ENCODE measurements at regions not wholly inside any gene's neighbourhood (a gene's known extent, or its start where the extent isn't known, plus 50 kb on each side); places are given as distances from the start of the nearest gene placed in this dataset.
A peak's percentile ranks its signal among the peaks of the same experiment; 100 is the strongest.

GRCh38 chr10:89095701-89096391 is 105.2 kb downstream of the FAS start:
- DNase-seq (ENCODE audit: low read depth): no peak

DNA sequence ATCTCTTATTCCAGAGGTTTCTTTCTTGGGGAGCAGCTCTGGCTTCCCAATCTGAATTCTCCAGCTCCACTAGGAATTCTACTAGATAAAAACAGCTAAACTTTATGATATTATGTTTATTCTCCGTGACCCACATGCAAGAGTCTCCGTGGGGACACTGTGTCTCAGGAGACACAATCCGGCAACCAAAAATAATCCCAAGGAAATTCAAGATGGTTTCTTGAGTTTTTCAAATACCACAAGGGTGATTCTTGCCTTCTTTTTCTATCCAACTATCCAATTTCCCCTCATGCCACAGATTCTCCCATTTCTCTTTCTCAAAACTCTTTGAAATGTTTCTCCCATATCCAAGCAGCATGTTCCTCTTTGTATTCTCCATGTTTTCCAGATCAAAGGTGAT is 103.1 kb downstream of the FAS start:
- no peak for DNase-seq (ENCODE audit: low read depth)

DNA sequence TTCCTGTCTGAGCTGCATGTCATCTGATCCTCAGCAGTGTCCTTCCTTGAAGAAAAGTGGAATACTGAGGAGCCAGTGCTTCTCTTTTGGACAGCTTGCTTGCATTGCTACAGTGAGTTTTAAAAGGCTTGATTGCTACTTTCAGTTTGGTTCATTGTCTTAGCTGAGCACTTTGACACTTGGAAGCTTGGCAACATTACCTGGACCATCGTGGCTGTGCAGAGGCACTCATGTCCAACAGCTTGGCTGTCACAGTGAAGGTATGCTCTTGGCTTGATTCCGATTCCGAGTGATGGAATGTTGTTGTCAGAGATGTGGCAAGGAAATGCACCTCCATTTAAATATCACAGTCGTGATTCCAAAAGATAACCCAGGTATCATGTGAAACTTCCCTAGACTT is 102.4 kb downstream of the FAS start:
- DNase-seq (ENCODE audit: low read depth): no peak

GRCh38 chr10:89092439-89092838 is 101.8 kb downstream of the FAS start:
- DNase-seq (ENCODE audit: low read depth): no peak

DNA sequence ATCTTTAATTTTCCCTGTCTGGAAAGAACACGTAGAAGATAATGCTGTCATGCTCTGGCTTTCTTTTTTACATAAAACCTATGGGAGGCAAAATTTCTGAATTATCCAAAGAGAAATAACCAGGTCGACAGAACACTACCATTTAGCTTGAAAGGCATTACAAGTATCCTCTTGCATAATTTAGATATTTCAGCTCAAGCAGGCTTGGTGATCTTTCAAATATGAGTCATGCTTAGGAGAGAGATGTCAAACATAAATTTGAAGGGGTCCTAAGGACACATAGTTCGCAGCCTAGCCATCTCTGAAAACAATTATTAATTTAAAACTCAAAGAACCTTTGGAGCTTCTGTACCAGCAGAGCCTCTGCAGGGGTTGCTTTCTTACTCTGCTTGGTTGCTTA is 100.9 kb downstream of the FAS start:
- DNase-seq (ENCODE audit: low read depth): no peak

DNA sequence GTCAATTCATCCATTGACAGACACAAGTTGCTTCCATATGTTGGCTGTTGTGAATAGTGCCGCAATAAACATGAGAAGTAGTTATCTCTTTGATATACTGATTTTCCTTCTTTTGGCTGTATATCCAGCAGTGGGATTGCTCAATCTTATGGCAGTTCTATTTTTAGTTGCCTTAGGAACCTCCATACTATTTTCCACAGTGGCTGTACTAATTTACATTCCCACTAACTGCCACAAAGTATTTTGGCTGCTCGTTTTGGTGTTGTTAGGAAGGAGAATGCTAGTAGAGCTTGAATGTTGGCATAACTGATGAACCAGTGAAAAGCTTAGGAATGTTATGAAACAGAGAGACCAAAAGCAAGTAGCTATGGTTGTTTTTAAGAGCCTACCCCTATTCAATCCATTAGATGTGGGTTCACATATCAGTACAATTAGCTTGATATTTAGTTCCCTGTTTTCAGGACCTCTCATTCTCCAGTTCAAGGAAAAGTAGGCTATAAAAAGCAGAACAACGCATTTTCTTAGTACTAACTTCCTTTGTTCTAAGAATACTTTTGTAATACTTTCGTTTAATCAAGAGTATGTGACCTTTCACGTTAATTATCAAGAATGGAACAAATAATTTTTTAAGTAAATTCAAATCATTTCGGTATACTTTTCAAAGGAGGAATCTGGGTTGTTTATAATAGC is 100.3 kb downstream of the FAS start:
- DNase-seq (ENCODE audit: low read depth): no peak

- DNase-seq (ENCODE audit: low read depth): peak; percentile 51
Observed at GRCh38 chr10:89086801-89087521, 96.4 kb downstream of the FAS start.

GRCh38 chr10:89085153-89085552 is 94.6 kb downstream of the FAS start:
- DNase-seq (ENCODE audit: low read depth): no peak

- DNase-seq (ENCODE audit: low read depth): no peak
Observed at GRCh38 chr10:89082086-89082485, 91.5 kb downstream of the FAS start.

DNA sequence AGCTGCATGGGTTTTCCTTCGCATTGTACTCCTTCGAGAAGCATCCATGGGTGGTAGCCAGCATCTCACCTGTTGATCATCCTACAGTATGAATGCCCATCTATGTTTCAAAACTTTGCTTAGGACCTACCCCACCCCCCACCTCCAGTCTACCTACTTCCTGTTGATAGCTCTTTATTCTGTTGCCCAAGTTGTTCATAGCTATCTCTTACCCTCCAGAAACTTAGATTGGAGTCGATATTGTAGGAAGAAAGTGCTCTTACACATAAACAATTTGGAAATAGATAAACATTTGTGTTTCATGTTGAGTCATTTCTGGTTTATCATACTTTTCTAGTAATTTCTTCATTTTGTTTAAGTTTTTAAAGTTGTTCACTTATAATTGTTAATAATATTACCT is 90.1 kb downstream of the FAS start:
- no peak for DNase-seq (ENCODE audit: low read depth)

DNA sequence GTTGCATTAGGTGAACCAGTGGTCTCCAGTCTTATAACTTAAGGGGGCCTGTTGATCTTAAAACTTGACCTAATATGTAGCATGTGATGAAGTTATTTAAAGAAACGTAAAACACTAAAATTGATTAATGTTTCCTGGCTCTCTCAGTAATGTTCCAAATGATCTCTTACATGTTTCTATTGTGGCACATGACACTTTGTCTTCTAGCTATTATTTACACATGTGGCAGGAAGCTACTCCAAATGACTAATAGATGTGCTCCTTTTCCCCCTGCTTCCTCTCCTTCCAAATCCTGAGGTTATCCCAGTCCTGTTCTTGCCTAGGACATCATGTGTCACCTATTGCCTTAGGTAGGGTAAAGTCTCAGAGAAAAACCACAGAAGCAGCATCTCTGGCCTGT is 89.4 kb downstream of the FAS start:
- DNase-seq (ENCODE audit: low read depth): no peak

DNA sequence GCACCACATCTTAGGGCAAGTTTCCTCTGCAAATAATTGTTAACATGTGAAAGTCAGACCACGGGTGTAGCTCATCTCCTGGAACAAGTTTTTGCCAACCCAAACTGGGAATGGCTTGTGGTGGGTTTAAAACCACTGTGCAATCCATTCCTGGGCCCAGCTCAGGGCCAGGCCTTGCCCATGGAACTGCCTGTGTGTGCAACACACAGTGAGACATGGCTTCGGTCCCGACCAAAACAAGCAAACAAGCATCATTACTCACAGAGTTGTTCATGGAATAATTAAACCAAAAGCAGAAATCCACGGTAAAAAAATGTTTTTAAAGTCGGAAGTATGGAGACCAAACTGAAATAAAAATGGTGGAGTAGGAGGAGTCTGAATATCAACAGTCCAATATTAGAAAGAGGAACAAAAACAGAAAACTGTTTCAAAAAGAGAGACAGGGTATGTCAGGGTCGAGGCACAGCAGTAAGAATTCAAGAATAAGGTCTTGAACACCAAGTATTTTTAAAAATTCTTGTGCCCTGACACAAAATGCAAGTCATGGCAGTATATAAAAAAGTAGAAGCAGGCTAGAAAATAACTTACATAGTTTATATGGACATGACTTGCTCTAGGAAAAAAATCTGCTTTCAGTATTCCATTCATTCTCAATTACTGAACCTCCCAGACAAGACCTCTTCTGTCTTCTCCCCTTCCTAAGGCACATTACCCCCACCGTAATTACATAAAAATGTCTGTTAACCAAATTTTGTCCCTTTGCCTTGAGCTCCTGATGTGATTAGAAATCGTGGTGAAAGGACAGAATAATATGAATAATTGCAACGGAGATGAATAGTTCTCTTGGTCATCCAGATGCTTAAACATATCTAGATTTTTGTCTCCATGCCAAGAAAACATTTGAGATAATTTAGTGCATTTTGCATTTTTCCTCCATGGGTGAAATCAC is 88.4 kb downstream of the FAS start:
- DNase-seq (ENCODE audit: low read depth): no peak

GRCh38 chr10:89076120-89076519 is 85.5 kb downstream of the FAS start:
- DNase-seq (ENCODE audit: low read depth): no peak

DNA sequence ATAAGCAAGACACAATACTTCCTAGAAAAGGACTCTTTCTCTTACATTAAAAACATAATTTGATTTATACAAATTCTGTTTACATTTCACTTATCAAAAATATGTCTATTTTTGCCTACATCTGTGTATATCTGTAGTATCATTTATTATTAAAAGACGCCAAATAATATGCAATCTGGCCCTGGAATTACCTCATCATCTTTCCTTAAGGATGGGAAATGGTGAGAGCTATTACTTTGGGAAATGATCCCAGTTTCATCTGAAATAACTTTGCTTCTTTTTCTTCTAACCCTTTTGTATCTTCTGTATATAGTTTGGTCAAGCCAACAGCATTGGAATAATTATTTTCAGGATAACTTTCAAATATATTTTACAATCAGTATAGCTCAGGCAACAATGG is 85.0 kb downstream of the FAS start:
- no peak for DNase-seq (ENCODE audit: low read depth)

GRCh38 chr10:89074120-89074519 is 83.5 kb downstream of the FAS start:
- no peak for DNase-seq (ENCODE audit: low read depth)

DNA sequence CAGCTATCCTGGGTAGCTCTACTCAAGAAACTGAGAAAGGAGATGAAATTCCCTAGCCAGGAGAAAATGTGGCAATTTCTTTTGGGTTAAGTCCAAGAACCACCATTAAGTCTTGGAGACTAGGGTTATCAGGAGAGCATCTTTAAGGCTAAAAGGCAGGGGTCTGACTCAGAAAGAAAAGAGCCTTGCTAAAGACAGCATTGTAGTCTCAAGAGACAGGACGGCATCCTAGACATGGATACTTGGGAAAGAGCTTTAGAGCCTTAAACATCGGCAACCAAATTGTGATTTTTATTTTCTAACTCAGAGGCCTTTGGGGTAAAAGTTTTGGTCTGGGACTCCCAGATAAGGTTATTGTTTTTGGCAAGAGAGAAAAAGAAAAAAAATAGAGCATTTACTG is 83.1 kb downstream of the FAS start:
- DNase-seq (ENCODE audit: low read depth): no peak

DNA sequence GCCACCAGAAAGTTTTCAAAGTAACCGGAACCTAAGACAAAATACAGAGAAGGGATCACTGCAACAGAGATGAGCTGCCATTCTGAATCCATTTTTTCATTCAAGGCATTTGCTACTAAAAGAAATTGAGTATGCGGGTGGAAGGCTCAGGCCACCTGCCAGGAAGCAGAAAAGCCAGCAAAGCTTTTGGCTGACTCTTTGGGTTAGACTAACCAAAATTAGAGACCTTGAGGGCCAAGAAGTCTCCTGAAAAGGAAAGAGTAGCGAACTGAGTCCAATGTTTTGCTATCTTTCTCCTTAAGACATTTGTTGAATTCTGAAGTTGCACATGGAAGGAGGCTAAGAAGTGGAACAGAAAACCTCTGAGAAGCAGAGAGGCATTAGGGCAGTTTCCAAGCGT is 79.0 kb downstream of the FAS start:
- DNase-seq (ENCODE audit: low read depth): no peak

All from forelimb muscle (tissue), 1 donor.